IMR-90 (cell line): ENCODE measurements at regions not wholly inside any gene's neighbourhood (a gene's known extent, or its start where the extent isn't known, plus 50 kb on each side); places are given as distances from the start of the nearest gene placed in this dataset.
A peak's percentile ranks its signal among the peaks of the same experiment; 100 is the strongest.

ENCODE experiments used
- ATAC-seq: fragments of 200-7000 bp; cut with Tn5 transposase; 2 replicates; pipeline ENCODE4 v1.9.1; 2020; ENCODE audit warnings: low read depth, mild to moderate bottlenecking, moderate library complexity
- BruUV-seq: library from RNA; stranded (reverse); fragments of 400-500 nt; replicated peaks from 2 replicates; lab custom pipeline; 2021; lab: Mats Ljungman, UMichigan
- CTCF ChIA-PET: fragments of 300-600 bp; formaldehyde crosslinking; extraction: SDS; loops from one replicate; lab custom pipeline; 2021; ENCODE audit warnings: antibody characterized with exemption; lab: Yijun Ruan, JAX
- POLR2A ChIA-PET: fragments of 300-600 bp; sonication (Branson Sonifier 250); formaldehyde crosslinking; loops from one replicate; lab custom pipeline; 2022; ENCODE audit warnings: antibody characterized with exemption; ENCODE audit not compliant: unreplicated experiment; lab: Charles Lee
- DNase-seq: peaks from one replicate; pipeline ENCODE4 v3.0.0; 2013
- H2AFZ ChIP-seq: replicated peaks from 2 replicates; pipeline ENCODE3; 2013; ENCODE audit warnings: low read length, mild to moderate bottlenecking; ENCODE audit not compliant: poor library complexity
- H2AK5ac ChIP-seq: 2 replicates; pipeline ENCODE4 v1.6.1; 2013; ENCODE audit warnings: low read depth, low read length, inconsistent platforms
- H2AK9ac ChIP-seq: replicated peaks from 2 replicates; pipeline ENCODE3; 2013; ENCODE audit warnings: mild to moderate bottlenecking, low read depth, low read length, moderate library complexity; ENCODE audit not compliant: poor library complexity
- H2BK120ac ChIP-seq: 2 replicates; pipeline ENCODE4 v1.6.1; 2013; ENCODE audit warnings: low read depth, low read length, inconsistent platforms
- H2BK15ac ChIP-seq: 3 replicates; pipeline ENCODE4 v1.6.1; 2013; ENCODE audit warnings: low read depth, low read length, inconsistent platforms
- H2BK20ac ChIP-seq: 2 replicates; pipeline ENCODE4 v1.6.1; 2013; ENCODE audit warnings: low read depth, mild to moderate bottlenecking, inconsistent platforms, low read length, moderate library complexity
- H2BK5ac ChIP-seq: 2 replicates; pipeline ENCODE4 v1.6.1; 2013; ENCODE audit warnings: mild to moderate bottlenecking, low read depth, low read length, inconsistent platforms; ENCODE audit not compliant: poor library complexity, severe bottlenecking
- H3K14ac ChIP-seq: replicated peaks from 2 replicates; pipeline ENCODE4 v1.6.1; 2013; ENCODE audit warnings: low read depth, low read length, inconsistent platforms
- H3K18ac ChIP-seq: 2 replicates; pipeline ENCODE4 v1.6.1; 2013; ENCODE audit warnings: low read depth, low read length, control low read depth
- H3K23ac ChIP-seq: 2 replicates; pipeline ENCODE4 v1.6.1; 2013; ENCODE audit warnings: low read depth, low read length, inconsistent platforms
- H3K27ac ChIP-seq: 2 replicates; pipeline ENCODE4 v1.5.1; 2013; ENCODE audit warnings: mild to moderate bottlenecking, control low read depth, low read length; ENCODE audit not compliant: insufficient read depth
- H3K27me3 ChIP-seq: 2 replicates; pipeline ENCODE4 v1.6.1; 2013; ENCODE audit warnings: low read length; ENCODE audit not compliant: control insufficient read depth, insufficient read depth
- H3K36me3 ChIP-seq: 2 replicates; pipeline ENCODE4 v1.6.1; 2013; ENCODE audit warnings: low read length, mixed read lengths; ENCODE audit not compliant: control insufficient read depth, insufficient read depth
- H3K4ac ChIP-seq: 2 replicates; pipeline ENCODE4 v1.6.1; 2013; ENCODE audit warnings: low read depth, low read length, inconsistent platforms
- H3K4me1 ChIP-seq: 2 replicates; pipeline ENCODE4 v1.6.1; 2013; ENCODE audit warnings: low read length, mixed read lengths; ENCODE audit not compliant: control insufficient read depth, insufficient read depth
- H3K4me2 ChIP-seq: 2 replicates; pipeline ENCODE4 v1.6.1; 2013; ENCODE audit warnings: low read depth, mild to moderate bottlenecking, control low read depth, low read length, moderate library complexity
- H3K4me3 ChIP-seq: 2 replicates; pipeline ENCODE4 v1.5.1; 2013; ENCODE audit warnings: low read depth, mild to moderate bottlenecking, control low read depth, low read length, moderate library complexity; ENCODE audit not compliant: insufficient read depth
- H3K56ac ChIP-seq: 2 replicates; pipeline ENCODE4 v1.6.1; 2013; ENCODE audit warnings: low read length, inconsistent platforms; ENCODE audit not compliant: insufficient read depth; ENCODE audit errors: extremely low read depth
- H3K79me1 ChIP-seq, 2 experiments: 2 replicates each; pipeline ENCODE4 v1.6.1; 2013; ENCODE audit warnings: low read length in 2 of 2, inconsistent platforms in 1 of 2, low read depth in 1 of 2
- H3K9ac ChIP-seq: 2 replicates; pipeline ENCODE4 v1.6.1; 2013; ENCODE audit warnings: low read depth, low read length, control low read depth
- H3K9me1 ChIP-seq: 2 replicates; pipeline ENCODE4 v1.6.1; 2013; ENCODE audit warnings: low read length, inconsistent platforms; ENCODE audit not compliant: insufficient read depth
- H3K9me3 ChIP-seq: 2 replicates; pipeline ENCODE4 v1.6.1; 2013; ENCODE audit warnings: low read length; ENCODE audit not compliant: control insufficient read depth, insufficient read depth
- H4K20me1 ChIP-seq: 2 replicates; pipeline ENCODE4 v1.6.1; 2013; ENCODE audit warnings: low read length, inconsistent platforms; ENCODE audit not compliant: insufficient read depth
- H4K5ac ChIP-seq: 2 replicates; pipeline ENCODE4 v1.6.1; 2013; ENCODE audit warnings: mild to moderate bottlenecking, low read depth, low read length, control low read depth
- H4K8ac ChIP-seq, 2 experiments: 2 replicates each; pipeline ENCODE4 v1.6.1; 2013; ENCODE audit warnings: low read depth in 2 of 2, low read length in 2 of 2, control low read depth in 1 of 2, inconsistent platforms in 1 of 2
- H4K91ac ChIP-seq: 2 replicates; pipeline ENCODE4 v1.6.1; 2013; ENCODE audit warnings: low read depth, low read length, inconsistent platforms; ENCODE audit not compliant: insufficient read depth
- BHLHE40 ChIP-seq: fragments of 150-350 bp; IDR thresholded peaks from 2 replicates; pipeline ENCODE4 v1.6.1; 2016; ENCODE audit warnings: mild to moderate bottlenecking, low read depth, low read length
- CHD1 ChIP-seq: IDR thresholded peaks from 2 replicates; pipeline ENCODE4 v1.6.1; 2012; ENCODE audit warnings: low read depth, low read length, improper control_type of control experiment
- CTCF ChIP-seq: conservative IDR thresholded peaks from 2 replicates; pipeline ENCODE4 v1.5.1; 2012; ENCODE audit warnings: mild to moderate bottlenecking, low read depth, low read length, improper control_type of control experiment
- ELK1 ChIP-seq: fragments of 150-350 bp; IDR thresholded peaks from 2 replicates; pipeline ENCODE4 v1.6.1; 2016; ENCODE audit warnings: low read depth, mild to moderate bottlenecking, low read length, moderate library complexity, borderline replicate concordance
- FOS ChIP-seq: fragments of 150-350 bp; IDR thresholded peaks from 2 replicates; pipeline ENCODE4 v1.6.1; 2016; ENCODE audit warnings: low read depth, low read length
- MAFK ChIP-seq: IDR thresholded peaks from 2 replicates; pipeline ENCODE4 v1.6.1; 2012; ENCODE audit warnings: low read depth, low read length, improper control_type of control experiment
- MAZ ChIP-seq: IDR thresholded peaks from 2 replicates; pipeline ENCODE4 v1.6.1; 2012; ENCODE audit warnings: low read depth, mild to moderate bottlenecking, low read length, improper control_type of control experiment, moderate library complexity, borderline replicate concordance
- MXI1 ChIP-seq: IDR thresholded peaks from 2 replicates; pipeline ENCODE4 v1.6.1; 2012; ENCODE audit warnings: low read depth, mild to moderate bottlenecking, low read length, moderate library complexity, borderline replicate concordance
- NFE2L2 ChIP-seq: fragments of 150-350 bp; IDR thresholded peaks from 2 replicates; pipeline ENCODE4 v1.6.1; 2016; ENCODE audit warnings: low read depth, mild to moderate bottlenecking, low read length
- POLR2A ChIP-seq: IDR thresholded peaks from 2 replicates; pipeline ENCODE4 v1.6.1; 2012; ENCODE audit warnings: mild to moderate bottlenecking, low read depth, low read length
- RAD21 ChIP-seq: IDR thresholded peaks from 2 replicates; pipeline ENCODE4 v1.6.1; 2012; ENCODE audit warnings: low read length, improper control_type of control experiment
- RCOR1 ChIP-seq: IDR thresholded peaks from 2 replicates; pipeline ENCODE4 v1.6.1; 2012; ENCODE audit warnings: mild to moderate bottlenecking, low read length, improper control_type of control experiment; ENCODE audit not compliant: insufficient replicate concordance
- RFX5 ChIP-seq: IDR thresholded peaks from 2 replicates; pipeline ENCODE4 v1.8.0; 2012; ENCODE audit warnings: low read depth, mild to moderate bottlenecking, low read length, moderate library complexity
- SMC3 ChIP-seq: fragments of 150-350 bp; IDR thresholded peaks from 2 replicates; pipeline ENCODE4 v1.6.1; 2016; ENCODE audit warnings: low read depth, mild to moderate bottlenecking, antibody characterized with exemption, low read length, moderate library complexity
- USF2 ChIP-seq: fragments of 150-350 bp; IDR thresholded peaks from 2 replicates; pipeline ENCODE4 v1.6.1; 2017; ENCODE audit warnings: mild to moderate bottlenecking, antibody characterized with exemption, low read length, low read depth
- WGBS, 2 experiments: methylation state at CpG; one replicate each; pipeline versions ENCODE4 v1.1.5 to v1.1.7; 2013; ENCODE audit warnings: missing lambda C conversion rate in 2 of 2; ENCODE audit not compliant: insufficient read length in 1 of 2; ENCODE audit errors: extremely low coverage in 2 of 2; 5-methylcytosine and 5-hydroxymethylcytosine counted together
- dilution Hi-C: fragments of 300-500 bp; cut with HindIII; formaldehyde crosslinking; loops from one replicate; pipeline ENCODE4 v1.14.3; 2018; ENCODE audit warnings: low sequenced_read_pairs; ENCODE audit not compliant: unreplicated experiment
- in situ Hi-C: fragments of 300-500 bp; cut with MboI; formaldehyde crosslinking; loops from 3 replicates; pipeline ENCODE4 v1.14.3; 2019; ENCODE audit warnings: low sequenced_read_pairs, inconsistent platforms, mixed read lengths
- intact Hi-C: fragments of 100-400 bp; cut with micrococcal nuclease; formaldehyde crosslinking; loops from 2 replicates; pipeline ENCODE4 v1.10.0; 2022

- H2BK15ac ChIP-seq: no peak overlapping the region
- no peak overlapping the region for H3K56ac ChIP-seq
- no peaks in the 10 kb centered on the region for H3K79me1 ChIP-seq
- intact Hi-C loops: no loop called here
- in situ Hi-C loops: no loop called here
- no peak overlapping the region for H2AK5ac ChIP-seq
- H3K4me3 ChIP-seq: no peak overlapping the region
- CTCF ChIA-PET: no interaction called here
- no peaks in the 10 kb centered on the region for H4K20me1 ChIP-seq
- TF ChIP-seq BHLHE40 (no peak), USF2 (no peak), ELK1 (no peak), SMC3 (no peak), MAZ (no peak), CTCF (no peak), FOS (no peak), NFE2L2 (no peak), MXI1 (no peak), CHD1 (no peak), RAD21 (no peak), POLR2A (no peak), RCOR1 (no peak), RFX5 (no peak), MAFK (no peak)
- H3K23ac ChIP-seq: no peak overlapping the region
- H3K27ac ChIP-seq: no peak overlapping the region
- dilution Hi-C loops: no loop called here
- no peak overlapping the region for H4K91ac ChIP-seq
- no peak overlapping the region for H2AK9ac ChIP-seq
- no CpG with 5 or more reads among the region's 5 CpGs for WGBS, 2 experiments
- H2AFZ ChIP-seq: no peak overlapping the region
- H3K4me1 ChIP-seq: no peaks in the 10 kb centered on the region
- no peaks in the 10 kb centered on the region; the same call in 1 of the 2 replicates for H3K9me3 ChIP-seq
- no peak overlapping the region for H2BK120ac ChIP-seq
- no peak overlapping the region for H2BK5ac ChIP-seq
- no TSS peak for BruUV-seq
- no peak overlapping the region for H3K4me2 ChIP-seq
- no peaks in the 10 kb centered on the region for H3K9me1 ChIP-seq
- H3K27me3 ChIP-seq: no peaks in the 10 kb centered on the region
- H3K18ac ChIP-seq: no peak overlapping the region
- no peak overlapping the region for H4K8ac ChIP-seq
- ATAC-seq (peak; percentile 27; the same call in 1 of the 2 replicates), DNase-seq (peak; percentile 15)
- POLR2A ChIA-PET: no interaction called here
- H3K14ac ChIP-seq: no peak overlapping the region
- H3K4ac ChIP-seq: no peak overlapping the region
- no peak overlapping the region for H2BK20ac ChIP-seq
- H4K5ac ChIP-seq: no peak overlapping the region
- no peak overlapping the region for H3K9ac ChIP-seq
- no peaks in the 10 kb centered on the region for H3K36me3 ChIP-seq
Measured at GRCh38 chr1:87439821-87440220, 111.1 kb downstream of the LMO4 start.
